ENCODE measurements at regions not wholly inside any gene's neighbourhood (a gene's known extent, or its start where the extent isn't known, plus 50 kb on each side); places are given as distances from the start of the nearest gene placed in this dataset.
"Not testable (repeated sequence)": the region's sequence is repeated elsewhere in the genome, so short reads cannot be mapped to it uniquely, and the experiment has no call there.

DNA sequence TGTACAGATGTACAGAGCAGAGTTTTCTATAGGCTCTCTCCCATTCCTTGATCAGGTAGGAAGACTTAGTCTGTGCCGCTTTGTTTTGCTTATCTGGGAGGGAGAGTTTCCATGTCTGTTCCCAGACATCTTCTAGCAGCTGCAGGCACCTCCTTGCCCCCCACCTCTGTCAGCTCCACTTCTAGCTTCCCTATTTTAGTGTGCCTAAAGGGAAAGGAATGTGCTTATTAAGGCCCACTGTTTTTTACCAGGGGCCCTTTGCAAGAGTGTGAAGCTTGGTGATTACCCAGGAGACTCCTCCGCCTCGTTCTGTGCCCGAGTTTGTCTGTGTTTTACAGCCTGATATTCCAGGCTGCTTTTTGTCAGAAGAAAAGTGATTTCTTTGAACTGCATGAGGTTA lies 1984.4 kb downstream of the OLFM4 start:
- Histone ChIP-seq H3K9me3 (peaks cover 0 to 3% (median 0%) of the 10 kb centered on the region in 4 donors), H3K27ac (no peak overlapping the region), H3K4me3 (no peak overlapping the region), H3K4me1 (no peaks in the 10 kb centered on the region), H3K36me3 (no peaks in the 10 kb centered on the region), H3K27me3 (no peaks in the 10 kb centered on the region)
- intact Hi-C loops (cut with DNase I) = no loop called here
- no peak for DNase-seq
- 44 to 45% methylated on average over 4 of the region's 4 CpGs for WGBS, 2 donors
- no peak for TF ChIP-seq POLR2AphosphoS5 (IDR thresholded peaks at IDR 0.05)
- no peak for TF ChIP-seq EP300 (IDR thresholded peaks at IDR 0.05)
- TF ChIP-seq CTCF (IDR thresholded peaks at IDR 0.05) = no peak
- TF ChIP-seq POLR2A (IDR thresholded peaks at IDR 0.05) = no peak

- intact Hi-C loops (cut with DNase I) = no loop called here
- no peak overlapping the region for H3K4me3 ChIP-seq
- TF ChIP-seq CTCF (IDR thresholded peaks at IDR 0.05) (no peak), POLR2AphosphoS5 (IDR thresholded peaks at IDR 0.05) (no peak), POLR2A (IDR thresholded peaks at IDR 0.05) (no peak), EP300 (IDR thresholded peaks at IDR 0.05) (no peak)
- H3K36me3 ChIP-seq = no peaks in the 10 kb centered on the region
- 90 to 94% methylated on average over 2 of the region's 2 CpGs for WGBS, 2 donors
- H3K4me1 ChIP-seq = no peaks in the 10 kb centered on the region
- H3K9me3 ChIP-seq = no peaks in the 10 kb centered on the region
- H3K27me3 ChIP-seq = no peaks in the 10 kb centered on the region
- H3K27ac ChIP-seq = no peak overlapping the region
- no peak for DNase-seq
These were observed 2000.7 kb downstream of the OLFM4 start for GRCh38 chr13:55029280-55029679.

DNA sequence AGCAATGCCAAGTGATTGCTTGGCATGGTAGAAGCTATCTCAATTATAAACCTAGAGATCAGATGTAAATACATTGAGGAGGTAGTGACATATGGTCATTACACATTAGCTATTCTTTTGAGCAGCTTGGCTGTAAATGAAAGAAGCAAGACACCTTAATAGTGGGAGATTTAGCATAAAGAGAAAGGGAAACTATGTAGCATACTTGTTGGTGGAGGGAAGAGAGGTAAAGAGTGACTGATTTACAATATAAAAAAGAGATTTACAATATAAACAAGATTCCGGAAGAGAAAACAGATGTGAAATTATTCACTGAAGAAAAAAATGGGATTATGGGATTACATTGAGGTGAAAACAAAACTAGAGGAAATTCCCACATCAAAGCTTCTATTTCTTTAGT lies 2009.6 kb downstream of the OLFM4 start:
- intact Hi-C loops (cut with DNase I) = no loop called here
- Histone ChIP-seq H3K9me3 (no peaks in the 10 kb centered on the region), H3K36me3 (no peaks in the 10 kb centered on the region), H3K27me3 (no peaks in the 10 kb centered on the region), H3K27ac (no peak overlapping the region), H3K4me1 (no peaks in the 10 kb centered on the region), H3K4me3 (no peak overlapping the region)
- TF ChIP-seq POLR2AphosphoS5 (IDR thresholded peaks at IDR 0.05) = no peak
- no peak for TF ChIP-seq EP300 (IDR thresholded peaks at IDR 0.05)
- no peak for TF ChIP-seq POLR2A (IDR thresholded peaks at IDR 0.05)
- no peak for TF ChIP-seq CTCF (IDR thresholded peaks at IDR 0.05)
- DNase-seq = no peak
- 62 to 75% methylated on average over 1 of the region's 1 CpG for WGBS, 2 donors

- intact Hi-C loops (cut with DNase I); H3K9me3 ChIP-seq; DNase-seq; H3K27me3 ChIP-seq; H3K36me3 ChIP-seq; H3K27ac ChIP-seq; H3K4me1 ChIP-seq; H3K4me3 ChIP-seq: not testable (repeated sequence)
- 92 to 93% methylated on average over 24 of the region's 24 CpGs for WGBS, 2 donors
These were observed 2025.4 kb downstream of the OLFM4 start for GRCh38 chr13:55053891-55054550.

GRCh38 chr13:55055666-55056065 lies 2027.1 kb downstream of the OLFM4 start:
- H3K27ac ChIP-seq; DNase-seq; H3K4me1 ChIP-seq; intact Hi-C loops (cut with DNase I); H3K4me3 ChIP-seq; H3K36me3 ChIP-seq; H3K27me3 ChIP-seq; H3K9me3 ChIP-seq: not testable (repeated sequence)
- 83 to 87% methylated on average over 3 of the region's 3 CpGs for WGBS, 2 donors

GRCh38 chr13:55062662-55063061 lies 2034.0 kb downstream of the OLFM4 start:
- DNase-seq = no peak
- no peak overlapping the region for H3K27ac ChIP-seq
- H3K27me3 ChIP-seq = no peaks in the 10 kb centered on the region
- no peaks in the 10 kb centered on the region for H3K9me3 ChIP-seq
- no peaks in the 10 kb centered on the region for H3K4me1 ChIP-seq
- H3K4me3 ChIP-seq = no peak overlapping the region
- TF ChIP-seq POLR2A (IDR thresholded peaks at IDR 0.05) (no peak), CTCF (IDR thresholded peaks at IDR 0.05) (no peak), POLR2AphosphoS5 (IDR thresholded peaks at IDR 0.05) (no peak), EP300 (IDR thresholded peaks at IDR 0.05) (no peak)
- no peaks in the 10 kb centered on the region for H3K36me3 ChIP-seq
- 88 to 90% methylated on average over 7 of the region's 7 CpGs for WGBS, 2 donors
- intact Hi-C loops (cut with DNase I) = no loop called here

All from sigmoid colon (tissue), 6 donors.